HepG2 (cell line): ENCODE measurements at regions not wholly inside any gene's neighbourhood (a gene's known extent, or its start where the extent isn't known, plus 50 kb on each side); places are given as distances from the start of the nearest gene placed in this dataset.

Source experiments
- ATAC-seq: fragments of 200-7000 bp; cut with Tn5 transposase; 3 replicates; pipeline ENCODE4 v1.9.1; 2020; ENCODE audit warnings: mild to moderate bottlenecking, moderate library complexity
- BruUV-seq: library from RNA; stranded (reverse); fragments of 400-500 nt; replicated peaks from 2 replicates; lab custom pipeline; 2021; lab: Mats Ljungman, UMichigan
- CTCF ChIA-PET: fragments of 300-600 bp; formaldehyde crosslinking; extraction: SDS; loops from one replicate; lab custom pipeline; 2021; ENCODE audit warnings: low total read pairs, inconsistent platforms, low intra/inter-chr PET ratio; lab: Yijun Ruan, JAX
- POLR2A ChIA-PET: fragments of 350-600 bp; sonication (Branson Sonifier 250); formaldehyde crosslinking; loops from one replicate; lab custom pipeline; 2020; ENCODE audit warnings: antibody characterized with exemption, inconsistent platforms; lab: Yijun Ruan, JAX
- DNase-seq: peaks from one replicate; pipeline ENCODE4 v3.0.0-alpha.2; 2015; ENCODE audit warnings: low spot score
- FAIRE-seq: peaks from 3 replicates; lab custom pipeline; 2011; peaks lifted over from hg19 to GRCh38; lab: Jason Lieb, UNC
- H2AFZ ChIP-seq: one replicate; pipeline ENCODE4 v1.6.1; 2011; ENCODE audit warnings: low read length, inconsistent platforms
- H3K27ac ChIP-seq: fragments of 300-600 bp; 3 replicates; pipeline ENCODE4 v1.8.0; 2011; ENCODE audit warnings: mixed run types, mild to moderate bottlenecking, mixed read lengths, low read length, inconsistent platforms; ENCODE audit not compliant: insufficient read depth; ENCODE audit errors: extremely low read length
- H3K27me3 ChIP-seq, 2 experiments: fragments of 200-600 bp in 1 of 2; 2 replicates in 1 of 2; 3 replicates in 1 of 2; pipeline versions ENCODE4 v1.6.0 to v1.8.0; 2011; ENCODE audit warnings: low read length in 2 of 2, mild to moderate bottlenecking in 2 of 2, moderate library complexity in 2 of 2, inconsistent platforms in 1 of 2; ENCODE audit not compliant: insufficient read depth in 2 of 2, control insufficient read depth in 1 of 2
- H3K36me3 ChIP-seq, 2 experiments: fragments of 200-600 bp in 1 of 2; replicated peaks in 1 of 2; 2 replicates in 1 of 2; 3 replicates in 1 of 2; pipeline versions ENCODE4 v1.5.1 to v1.8.0; 2011; ENCODE audit warnings: low read length in 2 of 2, inconsistent platforms in 1 of 2; ENCODE audit not compliant: insufficient read depth in 2 of 2, control insufficient read depth in 1 of 2
- H3K4me1 ChIP-seq: 2 replicates; pipeline ENCODE4 v1.5.1; 2012; ENCODE audit warnings: low read length, inconsistent platforms; ENCODE audit not compliant: insufficient read depth
- H3K4me2 ChIP-seq: 2 replicates; pipeline ENCODE4 v1.6.0; 2011; ENCODE audit warnings: low read depth, low read length, inconsistent platforms
- H3K4me3 ChIP-seq, 3 experiments: fragments of 200-600 bp in 1 of 3; sonication (generic), shearing (Covaris generic) in 1 of 3; replicated peaks in 1 of 3; 2 replicates each; pipeline ENCODE4 v1.5.1; 2011 to 2016; ENCODE audit warnings: low read length in 3 of 3, inconsistent platforms in 2 of 3, low read depth in 2 of 3, mild to moderate bottlenecking in 2 of 3, control low read depth in 1 of 3, mixed read lengths in 1 of 3; ENCODE audit not compliant: insufficient read depth in 1 of 3
- H3K79me2 ChIP-seq: one replicate; pipeline ENCODE4 v1.6.1; 2011; ENCODE audit warnings: low read length, inconsistent platforms; ENCODE audit not compliant: insufficient read depth
- H3K9ac ChIP-seq: 2 replicates; pipeline ENCODE4 v1.6.0; 2011; ENCODE audit warnings: mild to moderate bottlenecking, low read depth, low read length, inconsistent platforms; ENCODE audit not compliant: insufficient read depth
- H3K9me3 ChIP-seq: 2 replicates; pipeline ENCODE4 v1.5.1; 2012; ENCODE audit warnings: mild to moderate bottlenecking, low read length
- H4K20me1 ChIP-seq: 2 replicates; pipeline ENCODE4 v1.6.0; 2011; ENCODE audit warnings: inconsistent platforms, mild to moderate bottlenecking, low read length, moderate library complexity; ENCODE audit not compliant: insufficient read depth
- BCL3 ChIP-seq: sonication (generic); formaldehyde crosslinking; IDR thresholded peaks from 2 replicates; pipeline ENCODE4 v1.5.1; 2020; ENCODE audit warnings: mild to moderate bottlenecking, missing genetic modification reagents, moderate library complexity
- NFIB ChIP-seq: sonication (generic); formaldehyde crosslinking; IDR thresholded peaks from 2 replicates; pipeline ENCODE4 v1.9.0; 2021; ENCODE audit warnings: missing genetic modification reagents, mild to moderate bottlenecking, borderline replicate concordance
- THAP11 ChIP-seq: IDR thresholded peaks from 2 replicates; pipeline ENCODE4 v1.6.1; 2016; ENCODE audit warnings: missing biosample characterization, missing genetic modification reagents
- ZNF225 ChIP-seq: sonication (generic); formaldehyde crosslinking; IDR thresholded peaks from 2 replicates; pipeline ENCODE4 v1.4.0; 2020; ENCODE audit warnings: mild to moderate bottlenecking, missing genetic modification reagents
- ZNF569 ChIP-seq: sonication (generic); formaldehyde crosslinking; IDR thresholded peaks from 2 replicates; pipeline ENCODE4 v1.5.0; 2020; ENCODE audit warnings: mild to moderate bottlenecking, missing genetic modification reagents, moderate library complexity, borderline replicate concordance
- ZNF713 ChIP-seq: sonication (generic); formaldehyde crosslinking; IDR thresholded peaks from 2 replicates; pipeline ENCODE4 v1.4.0; 2020; ENCODE audit warnings: mild to moderate bottlenecking, missing genetic modification reagents
- ZSCAN9 ChIP-seq: IDR thresholded peaks from 2 replicates; pipeline ENCODE4 v1.6.1; 2016; ENCODE audit warnings: borderline replicate concordance
- ZZZ3 ChIP-seq: sonication (generic); formaldehyde crosslinking; IDR thresholded peaks from 2 replicates; pipeline ENCODE4 v1.4.0; 2020; ENCODE audit warnings: missing genetic modification reagents, mild to moderate bottlenecking, borderline replicate concordance
- whole genome bisulfite sequencing: methylation state at CpG from one replicate; pipeline ENCODE4 v1.1.6; 2017; ENCODE audit warnings: low lambda C conversion rate; 5-methylcytosine and 5-hydroxymethylcytosine counted together
- in situ Hi-C: cut with HindIII; loops from 2 replicates; pipeline ENCODE4 v1.10.0; 2017; ENCODE audit warnings: low pct_unique_long_range_greater_than_20kb; ENCODE audit not compliant: extremely low pct_ligation_motif_present
- intact Hi-C: fragments of 100-400 bp; cut with micrococcal nuclease; formaldehyde crosslinking; loops from one replicate; pipeline ENCODE4 v1.10.0; 2022; ENCODE audit not compliant: unreplicated experiment
- TF ChIP-seq, protein P1 (sequence below): sonication (generic); formaldehyde crosslinking; conservative IDR thresholded peaks from 2 replicates; pipeline ENCODE4 v1.4.0; 2020; ENCODE audit warnings: missing genetic modification reagents
- TF ChIP-seq, protein P2 (sequence below): sonication (generic); formaldehyde crosslinking; IDR thresholded peaks from 2 replicates; pipeline ENCODE4 v1.8.1; 2023; ENCODE audit warnings: mild to moderate bottlenecking, moderate library complexity, missing genetic modification reagents

DNA sequence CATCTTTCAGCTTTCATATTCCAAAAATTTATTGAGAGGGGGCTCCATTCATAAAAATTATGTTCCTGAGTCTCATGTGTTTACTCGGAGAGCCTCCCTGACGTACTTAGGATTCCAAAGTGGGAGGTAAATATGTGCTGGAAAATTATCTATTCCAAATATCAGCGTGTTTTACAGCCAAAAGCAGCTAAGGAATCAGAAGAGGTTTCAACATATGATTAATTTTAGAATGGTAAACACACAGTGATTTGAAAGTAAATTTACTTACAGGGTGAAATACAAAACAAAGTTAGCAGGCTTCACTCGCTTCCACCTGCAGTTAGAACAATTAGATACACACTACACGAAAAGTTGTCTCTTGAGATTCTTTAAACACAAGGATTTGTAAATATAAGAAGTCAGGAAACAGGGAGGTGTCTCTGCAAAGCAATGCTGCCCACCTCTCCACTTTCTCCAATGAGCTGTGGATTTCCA is 313.8 kb upstream of the NBEA start:
- Histone ChIP-seq H4K20me1 (no peaks in the 10 kb centered on the region), H3K9ac (no peak overlapping the region), H3K27me3 (peaks cover 0 to 3% of the 10 kb centered on the region in 2 experiments; a peak in 1 of 5 replicates), H3K36me3 (no peaks in the 10 kb centered on the region), H3K4me3 (no peak overlapping the region), H3K79me2 (no peaks in the 10 kb centered on the region), H3K9me3 (no peaks in the 10 kb centered on the region), H3K4me2 (no peak overlapping the region), H3K27ac (no peak overlapping the region), H2AFZ (no peak overlapping the region), H3K4me1 (no peaks in the 10 kb centered on the region)
- 2% methylated on average over 5 of the region's 5 CpGs for WGBS
- BruUV-seq, result no TSS peak
- intact Hi-C loops (no loop called here), in situ Hi-C loops (no loop called here)
- ChIA-PET POLR2A (no interaction called here), CTCF (no interaction called here)
- ATAC-seq (no peak), FAIRE-seq (no peak), DNase-seq (no peak)
- TF ChIP-seq, protein P1, sequence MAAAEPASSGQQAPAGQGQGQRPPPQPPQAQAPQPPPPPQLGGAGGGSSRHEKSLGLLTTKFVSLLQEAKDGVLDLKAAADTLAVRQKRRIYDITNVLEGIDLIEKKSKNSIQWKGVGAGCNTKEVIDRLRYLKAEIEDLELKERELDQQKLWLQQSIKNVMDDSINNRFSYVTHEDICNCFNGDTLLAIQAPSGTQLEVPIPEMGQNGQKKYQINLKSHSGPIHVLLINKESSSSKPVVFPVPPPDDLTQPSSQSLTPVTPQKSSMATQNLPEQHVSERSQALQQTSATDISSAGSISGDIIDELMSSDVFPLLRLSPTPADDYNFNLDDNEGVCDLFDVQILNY (CRISPR knock-in tag), result no peak
- TF ChIP-seq NFIB (CRISPR knock-in tag) (no peak), ZNF569 (CRISPR knock-in tag) (no peak), ZSCAN9 (no peak), BCL3 (no peak), ZZZ3 (CRISPR knock-in tag) (no peak), ZNF225 (CRISPR knock-in tag) (no peak), THAP11 (CRISPR knock-in tag) (no peak), ZNF713 (no peak)
- TF ChIP-seq, protein P2, sequence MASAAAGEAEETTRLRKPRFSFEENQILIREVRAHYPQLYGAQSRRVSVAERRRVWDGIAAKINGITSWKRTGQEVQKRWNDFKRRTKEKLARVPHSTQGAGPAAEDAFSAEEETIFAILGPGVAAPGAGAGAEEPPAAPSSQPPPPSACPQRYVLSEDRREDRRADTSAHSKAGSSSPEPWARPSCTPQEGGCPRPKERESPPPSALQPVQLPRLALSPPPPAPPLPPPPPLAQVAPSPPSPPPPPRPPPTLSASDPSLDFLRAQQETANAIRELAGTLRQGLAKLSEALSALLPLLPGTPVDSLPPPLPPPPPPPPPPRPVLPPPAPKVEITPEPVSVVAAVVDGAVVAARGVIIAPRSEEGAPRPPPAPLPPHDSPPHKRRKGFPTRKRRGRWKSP, result no peak
